ENCODE measurements at regions not wholly inside any gene's neighbourhood (a gene's known extent, or its start where the extent isn't known, plus 50 kb on each side); places are given as distances from the start of the nearest gene placed in this dataset.

- intact Hi-C loops (cut with micrococcal nuclease; ENCODE audit: unreplicated experiment) = no loop called here
- H3K4me3 ChIP-seq (ENCODE audit: low read depth, low read length) = no peak overlapping the region
- no peak for DNase-seq
- Mint-ChIP-seq H3K36me3 (ENCODE audit: insufficient read depth, unreplicated experiment) (no peaks in the 10 kb centered on the region), H3K27me3 (ENCODE audit: insufficient read depth, unreplicated experiment) (no peaks in the 10 kb centered on the region), H3K4me1 (ENCODE audit: low read depth, unreplicated experiment) (no peaks in the 10 kb centered on the region), H3K4me3 (ENCODE audit: unreplicated experiment) (no peak overlapping the region), H3K9me3 (ENCODE audit: unreplicated experiment) (peaks cover 17% of the 10 kb centered on the region), H3K27ac (ENCODE audit: unreplicated experiment) (no peak overlapping the region)
- TF ChIP-seq CTCF (IDR thresholded peaks at IDR 0.05; ENCODE audit: insufficient read depth in 1 of 2, low read depth in 1 of 2, low read length in 1 of 2, severe bottlenecking in 1 of 2, unreplicated experiment in 1 of 2) = no peak
- ChIA-PET POLR2A (no interaction called here), CTCF (no interaction called here)
- H3K27me3 ChIP-seq (replicated peaks; ENCODE audit: control insufficient read depth, insufficient read depth, low read length) = no peaks in the 10 kb centered on the region
- H3K9me3 ChIP-seq = no peaks in the 10 kb centered on the region
- H3K4me1 ChIP-seq = no peaks in the 10 kb centered on the region
- H3K36me3 ChIP-seq (ENCODE audit: control insufficient read depth, insufficient read depth, low read length) = no peaks in the 10 kb centered on the region
- BruUV-seq (replicated peaks) = no TSS peak
These were observed 588.8 kb upstream of the KLF4 start for GRCh38 chr9:108078375-108078774.

GRCh38 chr9:108077556-108077955 is 588.0 kb upstream of the KLF4 start:
- no peak overlapping the region for H3K27ac Mint-ChIP-seq (ENCODE audit: unreplicated experiment)
- BruUV-seq (replicated peaks) = no TSS peak
- DNase-seq = no peak
- H3K9me3 ChIP-seq = no peaks in the 10 kb centered on the region
- no peaks in the 10 kb centered on the region for H3K27me3 ChIP-seq (replicated peaks; ENCODE audit: control insufficient read depth, insufficient read depth, low read length)
- TF ChIP-seq CTCF (IDR thresholded peaks at IDR 0.05; ENCODE audit: insufficient read depth in 1 of 2, low read depth in 1 of 2, low read length in 1 of 2, severe bottlenecking in 1 of 2, unreplicated experiment in 1 of 2) = no peak
- no peaks in the 10 kb centered on the region for H3K36me3 ChIP-seq (ENCODE audit: control insufficient read depth, insufficient read depth, low read length)
- peaks cover 17% of the 10 kb centered on the region for H3K9me3 Mint-ChIP-seq (ENCODE audit: unreplicated experiment)
- CTCF ChIA-PET = no interaction called here
- H3K4me3 Mint-ChIP-seq (ENCODE audit: unreplicated experiment) = no peak overlapping the region
- no peaks in the 10 kb centered on the region for H3K4me1 Mint-ChIP-seq (ENCODE audit: low read depth, unreplicated experiment)
- H3K27me3 Mint-ChIP-seq (ENCODE audit: insufficient read depth, unreplicated experiment) = no peaks in the 10 kb centered on the region
- H3K4me3 ChIP-seq (ENCODE audit: low read depth, low read length) = no peak overlapping the region
- POLR2A ChIA-PET = no interaction called here
- intact Hi-C loops (cut with micrococcal nuclease; ENCODE audit: unreplicated experiment) = no loop called here
- H3K36me3 Mint-ChIP-seq (ENCODE audit: insufficient read depth, unreplicated experiment) = no peaks in the 10 kb centered on the region
- no peaks in the 10 kb centered on the region for H3K4me1 ChIP-seq

- TF ChIP-seq CTCF (IDR thresholded peaks at IDR 0.05; ENCODE audit: insufficient read depth in 1 of 2, low read depth in 1 of 2, low read length in 1 of 2, severe bottlenecking in 1 of 2, unreplicated experiment in 1 of 2) = no peak
- H3K27me3 ChIP-seq (replicated peaks; ENCODE audit: control insufficient read depth, insufficient read depth, low read length) = no peaks in the 10 kb centered on the region
- no peaks in the 10 kb centered on the region for H3K9me3 ChIP-seq
- ChIA-PET CTCF (no interaction called here), POLR2A (no interaction called here)
- no peaks in the 10 kb centered on the region for H3K27me3 Mint-ChIP-seq (ENCODE audit: insufficient read depth, unreplicated experiment)
- no peak for DNase-seq
- no peaks in the 10 kb centered on the region for H3K4me1 ChIP-seq
- H3K4me1 Mint-ChIP-seq (ENCODE audit: low read depth, unreplicated experiment) = no peaks in the 10 kb centered on the region
- no peak overlapping the region for H3K4me3 ChIP-seq (ENCODE audit: low read depth, low read length)
- H3K36me3 ChIP-seq (ENCODE audit: control insufficient read depth, insufficient read depth, low read length) = no peaks in the 10 kb centered on the region
- peaks cover 11% of the 10 kb centered on the region for H3K9me3 Mint-ChIP-seq (ENCODE audit: unreplicated experiment)
- no peaks in the 10 kb centered on the region for H3K36me3 Mint-ChIP-seq (ENCODE audit: insufficient read depth, unreplicated experiment)
- intact Hi-C loops (cut with micrococcal nuclease; ENCODE audit: unreplicated experiment) = no loop called here
- H3K27ac Mint-ChIP-seq (ENCODE audit: unreplicated experiment) = no peak overlapping the region
- H3K4me3 Mint-ChIP-seq (ENCODE audit: unreplicated experiment) = no peak overlapping the region
- BruUV-seq (replicated peaks) = no TSS peak
These were observed 585.3 kb upstream of the KLF4 start for GRCh38 chr9:108074900-108075299.

Data from Caco-2 (cell line).